Kidney (tissue), 13 donors: ENCODE measurements at regions not wholly inside any gene's neighbourhood (a gene's known extent, or its start where the extent isn't known, plus 50 kb on each side); places are given as distances from the start of the nearest gene placed in this dataset.
A peak's percentile ranks its signal among the peaks of the same experiment; 100 is the strongest.

Experiments
- DNase-seq, 5 donors: peaks; one replicate each; pipeline ENCODE4 v3.0.0-alpha.2; 2013 to 2020
- FAIRE-seq: peaks from 2 replicates; lab custom pipeline; 2012; peaks lifted over from hg19 to GRCh38; lab: Jason Lieb, UNC
- H3K27ac ChIP-seq, 2 donors: one replicate each; pipeline ENCODE4 v1.7.0; 2013; ENCODE audit warnings: low read depth in 2 of 2, low read length in 2 of 2, inconsistent platforms in 1 of 2
- H3K27me3 ChIP-seq: one replicate; pipeline ENCODE4 v1.7.1; 2013; ENCODE audit warnings: low read length, inconsistent platforms; ENCODE audit not compliant: control insufficient read depth, insufficient read depth
- H3K36me3 ChIP-seq, 3 donors: one replicate each; pipeline versions ENCODE4 v1.7.0 to v1.7.1; 2013; ENCODE audit warnings: low read length in 3 of 3, control low read depth in 1 of 3, inconsistent platforms in 1 of 3; ENCODE audit not compliant: insufficient read depth in 3 of 3, control insufficient read depth in 2 of 3
- H3K4me1 ChIP-seq, 3 donors: one replicate each; pipeline versions ENCODE4 v1.7.0 to v1.7.1; 2013; ENCODE audit warnings: low read length in 3 of 3, inconsistent platforms in 1 of 3, low read depth in 1 of 3; ENCODE audit not compliant: control insufficient read depth in 2 of 3, insufficient read depth in 2 of 3
- H3K4me3 ChIP-seq, 3 donors: one replicate each; pipeline versions ENCODE4 v1.7.0 to v1.8.1; 2013; ENCODE audit warnings: low read length in 3 of 3, control low read depth in 1 of 3, inconsistent platforms in 1 of 3
- H3K9ac ChIP-seq, 3 donors: one replicate each; pipeline versions ENCODE4 v1.7.0 to v1.7.1; 2013; ENCODE audit warnings: low read length in 3 of 3, control low read depth in 1 of 3, inconsistent platforms in 1 of 3
- H3K9me3 ChIP-seq, 3 donors: one replicate each; pipeline versions ENCODE4 v1.7.0 to v1.7.1; 2013; ENCODE audit warnings: low read length in 3 of 3, control low read depth in 1 of 3, inconsistent platforms in 1 of 3; ENCODE audit not compliant: control insufficient read depth in 2 of 3, insufficient read depth in 1 of 3
- CTCF ChIP-seq: IDR thresholded peaks from 3 replicates; pipeline ENCODE4 v1.5.1; 2012; ENCODE audit warnings: mild to moderate bottlenecking, moderate library complexity, borderline replicate concordance; ENCODE audit not compliant: insufficient read depth; ENCODE audit errors: extremely low read depth
- intact Hi-C: fragments of 100-400 bp; cut with DNase I; formaldehyde crosslinking; loops from one replicate; pipeline ENCODE4 v1.11.1; 2022
- donor health status: control.
- donor health status: control.
- donor health status: control.
- donor health status: control.
- donor health status: control.
- donor health status: DM: yes; HTN: yes; CAD: no.
- donor health status: Normal renal cell carcinoma (clear cell type).

GRCh38 chr4:26031704-26032103 is 117.7 kb downstream of the SMIM20 start:
- FAIRE-seq = no peak
- H3K9ac ChIP-seq = no peak overlapping the region
- H3K27ac ChIP-seq = no peak overlapping the region
- H3K4me1 ChIP-seq = no peaks in the 10 kb centered on the region
- no peak for TF ChIP-seq CTCF
- no peaks in the 10 kb centered on the region for H3K36me3 ChIP-seq
- H3K9me3 ChIP-seq = no peaks in the 10 kb centered on the region
- intact Hi-C loops = no loop called here
- no peaks in the 10 kb centered on the region for H3K27me3 ChIP-seq
- no peak overlapping the region for H3K4me3 ChIP-seq
- no peak for DNase-seq

- Histone ChIP-seq H3K27ac (no peak overlapping the region), H3K4me1 (no peaks in the 10 kb centered on the region), H3K36me3 (no peaks in the 10 kb centered on the region), H3K9me3 (no peaks in the 10 kb centered on the region), H3K4me3 (no peak overlapping the region), H3K9ac (no peak overlapping the region), H3K27me3 (no peaks in the 10 kb centered on the region)
- no peak for TF ChIP-seq CTCF
- no peak for FAIRE-seq
- intact Hi-C loops = no loop called here
- DNase-seq = no peak
These were observed 118.1 kb downstream of the SMIM20 start for GRCh38 chr4:26032142-26032541.

- no peaks in the 10 kb centered on the region for H3K4me1 ChIP-seq
- no peak for FAIRE-seq
- no peak overlapping the region for H3K9ac ChIP-seq
- TF ChIP-seq CTCF = no peak
- no peaks in the 10 kb centered on the region for H3K27me3 ChIP-seq
- peak in 4 of 5 donors; percentile 21 to 68 (median 40) for DNase-seq
- no peak overlapping the region for H3K4me3 ChIP-seq
- no peak overlapping the region for H3K27ac ChIP-seq
- intact Hi-C loops = no loop called here
- no peaks in the 10 kb centered on the region for H3K9me3 ChIP-seq
- H3K36me3 ChIP-seq = no peaks in the 10 kb centered on the region
These were observed 118.8 kb downstream of the SMIM20 start for GRCh38 chr4:26032630-26033317.

GRCh38 chr4:26033389-26033788 is 119.4 kb downstream of the SMIM20 start:
- no peaks in the 10 kb centered on the region for H3K27me3 ChIP-seq
- H3K27ac ChIP-seq = no peak overlapping the region
- H3K9me3 ChIP-seq = no peaks in the 10 kb centered on the region
- no peak for TF ChIP-seq CTCF
- no peak overlapping the region for H3K9ac ChIP-seq
- H3K4me1 ChIP-seq = no peaks in the 10 kb centered on the region
- FAIRE-seq = no peak
- no peak for DNase-seq
- no peak overlapping the region for H3K4me3 ChIP-seq
- intact Hi-C loops = no loop called here
- H3K36me3 ChIP-seq = no peaks in the 10 kb centered on the region
